Stomach smooth muscle (tissue), 2 donors: ENCODE measurements at regions not wholly inside any gene's neighbourhood (a gene's known extent, or its start where the extent isn't known, plus 50 kb on each side); places are given as distances from the start of the nearest gene placed in this dataset.

Experiments
- H3K27ac ChIP-seq: one replicate; pipeline ENCODE4 v1.7.0; 2013; ENCODE audit warnings: mild to moderate bottlenecking, low read length, inconsistent platforms
- H3K27me3 ChIP-seq, 2 donors: one replicate each; pipeline ENCODE4 v1.7.0; 2013; ENCODE audit warnings: low read length in 2 of 2; ENCODE audit not compliant: insufficient read depth in 2 of 2, control insufficient read depth in 1 of 2
- H3K36me3 ChIP-seq, 2 donors: one replicate each; pipeline ENCODE4 v1.7.0; 2013; ENCODE audit warnings: low read length in 2 of 2; ENCODE audit not compliant: control insufficient read depth in 2 of 2, insufficient read depth in 2 of 2
- H3K4me1 ChIP-seq: one replicate; pipeline ENCODE4 v1.7.0; 2013; ENCODE audit warnings: low read length; ENCODE audit not compliant: control insufficient read depth, insufficient read depth
- H3K4me3 ChIP-seq, 2 donors: one replicate each; pipeline ENCODE4 v1.7.0; 2013; ENCODE audit warnings: low read length in 2 of 2
- H3K9ac ChIP-seq, 2 donors: one replicate each; pipeline ENCODE4 v1.7.0; 2013; ENCODE audit warnings: low read length in 2 of 2, mild to moderate bottlenecking in 1 of 2
- H3K9me3 ChIP-seq, 2 donors: one replicate each; pipeline ENCODE4 v1.7.0; 2013; ENCODE audit warnings: low read length in 2 of 2; ENCODE audit not compliant: control insufficient read depth in 2 of 2
- donor health status: healthy.
- donor health status: Pancreatic carcinoma.

- peaks cover 12% of the 10 kb centered on the region for H3K4me1 ChIP-seq
Observed at GRCh38 chr20:48192109-48192508, 406.8 kb upstream of the SULF2 start.

GRCh38 chr20:48191200-48191599, 405.9 kb upstream of the SULF2 start:
- Histone ChIP-seq H3K36me3 (no peaks in the 10 kb centered on the region), H3K4me1 (peaks cover 12% of the 10 kb centered on the region), H3K4me3 (no peak overlapping the region), H3K9ac (no peak overlapping the region), H3K27ac (no peak overlapping the region), H3K9me3 (no peaks in the 10 kb centered on the region), H3K27me3 (no peaks in the 10 kb centered on the region)

More at GRCh38 chr20:48192109-48192508, 406.8 kb upstream of the SULF2 start:
- no peak overlapping the region for H3K4me3 ChIP-seq
- H3K27me3 ChIP-seq = no peaks in the 10 kb centered on the region
- no peaks in the 10 kb centered on the region for H3K36me3 ChIP-seq
- no peak overlapping the region for H3K9ac ChIP-seq
- H3K9me3 ChIP-seq = no peaks in the 10 kb centered on the region
- H3K27ac ChIP-seq = no peak overlapping the region

- Histone ChIP-seq H3K9ac (no peak overlapping the region), H3K4me1 (peaks cover 12% of the 10 kb centered on the region), H3K27ac (no peak overlapping the region), H3K27me3 (no peaks in the 10 kb centered on the region), H3K4me3 (no peak overlapping the region), H3K9me3 (no peaks in the 10 kb centered on the region), H3K36me3 (no peaks in the 10 kb centered on the region)
Observed at GRCh38 chr20:48190757-48191156, 405.5 kb upstream of the SULF2 start.

- Histone ChIP-seq H3K9ac (no peak overlapping the region), H3K27ac (no peak overlapping the region), H3K4me3 (no peak overlapping the region), H3K9me3 (no peaks in the 10 kb centered on the region), H3K27me3 (no peaks in the 10 kb centered on the region), H3K4me1 (peaks cover 11% of the 10 kb centered on the region), H3K36me3 (no peaks in the 10 kb centered on the region)
Observed at GRCh38 chr20:48189181-48189580, 403.9 kb upstream of the SULF2 start.

GRCh38 chr20:48187851-48188250, 402.6 kb upstream of the SULF2 start:
- Histone ChIP-seq H3K9ac (no peak overlapping the region), H3K9me3 (no peaks in the 10 kb centered on the region), H3K36me3 (no peaks in the 10 kb centered on the region), H3K27ac (no peak overlapping the region), H3K4me1 (peaks cover 11% of the 10 kb centered on the region), H3K4me3 (no peak overlapping the region), H3K27me3 (no peaks in the 10 kb centered on the region)

- H3K4me1 ChIP-seq = peaks cover 11% of the 10 kb centered on the region
- no peaks in the 10 kb centered on the region for H3K27me3 ChIP-seq
- no peaks in the 10 kb centered on the region for H3K9me3 ChIP-seq
- H3K27ac ChIP-seq = no peak overlapping the region
- H3K4me3 ChIP-seq = no peak overlapping the region
- H3K9ac ChIP-seq = no peak overlapping the region
- no peaks in the 10 kb centered on the region for H3K36me3 ChIP-seq
Observed at GRCh38 chr20:48186915-48187314, 401.6 kb upstream of the SULF2 start.

- no peaks in the 10 kb centered on the region for H3K9me3 ChIP-seq
- no peak overlapping the region for H3K4me3 ChIP-seq
- no peak overlapping the region for H3K9ac ChIP-seq
- no peak overlapping the region for H3K27ac ChIP-seq
- peaks cover 11% of the 10 kb centered on the region for H3K4me1 ChIP-seq
- H3K27me3 ChIP-seq = no peaks in the 10 kb centered on the region
- no peaks in the 10 kb centered on the region for H3K36me3 ChIP-seq
Observed at GRCh38 chr20:48186447-48186846, 401.2 kb upstream of the SULF2 start.

GRCh38 chr20:48184229-48184628, 398.9 kb upstream of the SULF2 start:
- Histone ChIP-seq H3K27me3 (no peaks in the 10 kb centered on the region), H3K4me3 (no peak overlapping the region), H3K4me1 (no peaks in the 10 kb centered on the region), H3K9me3 (no peaks in the 10 kb centered on the region), H3K36me3 (no peaks in the 10 kb centered on the region), H3K27ac (no peak overlapping the region), H3K9ac (no peak overlapping the region)

- H3K27ac ChIP-seq = no peak overlapping the region
- no peaks in the 10 kb centered on the region for H3K27me3 ChIP-seq
- no peaks in the 10 kb centered on the region for H3K4me1 ChIP-seq
- H3K9ac ChIP-seq = no peak overlapping the region
- no peak overlapping the region for H3K4me3 ChIP-seq
- H3K9me3 ChIP-seq = no peaks in the 10 kb centered on the region
- H3K36me3 ChIP-seq = no peaks in the 10 kb centered on the region
Observed at GRCh38 chr20:48181261-48181935, 396.1 kb upstream of the SULF2 start.

- H3K4me3 ChIP-seq = no peak overlapping the region
- no peaks in the 10 kb centered on the region for H3K4me1 ChIP-seq
- no peaks in the 10 kb centered on the region for H3K9me3 ChIP-seq
- H3K27me3 ChIP-seq = no peaks in the 10 kb centered on the region
- no peak overlapping the region for H3K9ac ChIP-seq
- H3K27ac ChIP-seq = no peak overlapping the region
- H3K36me3 ChIP-seq = no peaks in the 10 kb centered on the region
Observed at GRCh38 chr20:48180618-48181017, 395.3 kb upstream of the SULF2 start.

- Histone ChIP-seq H3K27me3 (no peaks in the 10 kb centered on the region), H3K9me3 (no peaks in the 10 kb centered on the region), H3K36me3 (no peaks in the 10 kb centered on the region), H3K9ac (no peak overlapping the region), H3K4me3 (no peak overlapping the region), H3K27ac (no peak overlapping the region), H3K4me1 (no peaks in the 10 kb centered on the region)
Observed at GRCh38 chr20:48180024-48180423, 394.7 kb upstream of the SULF2 start.
